Activated CD4-positive, alpha-beta T cell treated with anti-CD3 and anti-CD28 coated beads for 48 hours (primary cell): ENCODE measurements at regions not wholly inside any gene's neighbourhood (a gene's known extent, or its start where the extent isn't known, plus 50 kb on each side); places are given as distances from the start of the nearest gene placed in this dataset.
"Not testable (repeated sequence)": the region's sequence is repeated elsewhere in the genome, so short reads cannot be mapped to it uniquely, and the experiment has no call there.

Source experiments
- DNase-seq: peaks from one replicate; pipeline ENCODE4 v3.0.0-alpha.2; 2020

DNA sequence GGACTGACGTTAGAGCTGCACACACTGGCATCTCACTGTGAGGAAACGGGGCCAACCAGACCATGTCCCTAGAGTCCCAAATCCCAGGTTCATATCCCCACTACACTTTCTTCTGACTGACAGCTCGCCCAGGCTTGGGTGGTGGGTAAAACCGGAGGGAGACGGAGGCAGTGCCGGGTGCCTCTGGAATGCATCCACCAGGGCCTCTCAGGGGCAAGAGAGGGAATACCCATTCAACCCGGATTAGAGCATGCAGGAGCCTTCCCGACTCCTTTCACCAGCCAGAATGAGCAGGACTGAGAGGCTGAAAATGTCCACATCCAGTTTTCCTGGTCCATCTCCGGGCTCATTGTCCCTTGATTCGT, 297.2 kb downstream of the ADGRD1 start:
- no peak for DNase-seq

- DNase-seq = no peak
Observed at GRCh38 chr12:131251336-131252101, 297.8 kb downstream of the ADGRD1 start.

- no peak for DNase-seq
Observed at GRCh38 chr12:131253376-131254026, 299.8 kb downstream of the ADGRD1 start.

DNA sequence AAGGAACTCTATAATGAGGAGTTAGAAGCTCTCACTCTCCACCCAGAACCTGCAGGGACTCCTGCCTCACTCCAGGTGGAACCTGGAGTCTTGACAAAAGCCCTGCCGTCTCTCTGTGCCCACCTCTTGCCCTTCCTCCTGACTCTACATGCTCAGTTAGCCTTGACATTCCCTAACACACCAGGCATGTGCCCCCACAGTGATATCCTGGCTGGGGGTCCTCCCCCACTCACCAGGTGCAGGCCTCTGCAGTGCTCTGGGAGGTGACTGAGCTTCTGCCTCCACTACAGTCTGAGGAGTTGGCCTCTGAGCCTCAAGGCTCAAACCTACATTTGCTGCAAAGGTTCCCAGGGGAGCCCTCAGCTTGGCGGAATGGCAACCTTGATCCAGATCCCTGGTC, 300.7 kb downstream of the ADGRD1 start:
- DNase-seq = no peak

DNA sequence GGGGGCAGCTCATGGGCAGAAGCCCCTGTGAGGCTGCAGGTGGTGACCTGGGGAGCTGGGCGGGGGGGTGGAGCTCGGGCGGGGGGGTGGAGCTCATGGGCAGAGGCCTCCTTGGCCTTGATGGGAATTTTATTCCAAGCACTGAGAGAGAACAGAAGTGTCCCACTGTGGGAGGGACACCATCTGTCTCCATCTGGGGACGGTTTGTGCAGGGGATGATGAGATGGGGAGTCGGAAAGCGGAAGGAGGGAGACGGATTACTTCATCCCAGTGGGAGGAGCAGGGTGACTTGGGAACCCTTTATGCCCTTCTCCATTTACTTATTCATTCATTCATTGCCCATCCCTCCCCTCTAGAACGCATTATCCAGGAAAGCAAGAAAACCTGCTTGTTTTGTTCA, 304.7 kb downstream of the ADGRD1 start:
- DNase-seq = no peak

DNA sequence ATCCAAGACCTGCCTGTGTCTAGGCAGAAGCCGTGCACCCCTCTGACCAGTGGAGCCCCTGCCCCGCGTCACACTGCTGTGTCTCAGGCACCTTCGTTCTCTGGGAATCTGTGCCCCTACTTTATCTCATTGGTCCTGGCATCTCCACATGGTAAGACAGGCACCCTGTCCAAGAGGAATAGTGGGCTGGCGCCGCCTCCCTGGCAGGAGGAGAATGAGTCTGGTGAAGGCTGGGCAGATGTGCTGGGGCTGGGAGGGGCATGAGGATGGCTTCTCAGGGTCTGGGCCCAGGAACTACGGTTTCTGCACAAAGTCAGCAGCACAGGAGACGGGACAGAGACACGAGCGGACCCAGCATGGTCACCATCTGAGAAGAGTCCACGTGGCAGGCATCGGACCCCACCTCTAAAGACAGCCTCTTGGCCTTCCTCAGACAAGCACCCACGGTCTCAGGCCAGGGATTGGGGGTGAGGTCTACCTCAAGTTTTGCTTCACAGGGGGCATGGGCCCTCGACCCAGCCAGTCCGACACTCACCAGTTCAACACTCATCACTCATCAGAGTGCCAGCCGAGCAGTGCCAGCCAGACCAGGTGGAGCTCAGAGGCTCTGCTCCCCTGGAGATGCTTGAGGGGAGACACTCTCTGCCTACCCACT, 306.7 kb downstream of the ADGRD1 start:
- no peak for DNase-seq

DNA sequence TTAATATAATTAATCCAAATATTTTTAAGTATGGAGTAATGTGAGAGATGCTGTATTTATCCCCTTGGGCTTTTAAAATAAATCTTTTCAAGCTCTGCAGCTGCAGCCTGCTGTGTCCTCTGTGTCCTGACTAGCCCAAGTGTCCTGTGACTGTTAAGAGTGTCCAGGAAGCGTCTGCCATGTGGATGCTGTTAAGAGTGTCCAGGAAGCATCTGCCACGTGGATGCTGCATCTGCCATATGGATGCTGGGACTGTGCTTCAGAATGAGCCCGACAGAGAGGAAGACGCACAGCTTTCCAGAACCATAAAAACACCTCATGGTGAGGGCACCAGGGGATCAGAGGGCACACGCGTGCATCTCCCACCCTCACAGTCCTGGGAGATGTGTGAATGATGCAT, 307.2 kb downstream of the ADGRD1 start:
- DNase-seq = no peak

GRCh38 chr12:131261906-131262305, 308.2 kb downstream of the ADGRD1 start:
- DNase-seq = no peak

DNA sequence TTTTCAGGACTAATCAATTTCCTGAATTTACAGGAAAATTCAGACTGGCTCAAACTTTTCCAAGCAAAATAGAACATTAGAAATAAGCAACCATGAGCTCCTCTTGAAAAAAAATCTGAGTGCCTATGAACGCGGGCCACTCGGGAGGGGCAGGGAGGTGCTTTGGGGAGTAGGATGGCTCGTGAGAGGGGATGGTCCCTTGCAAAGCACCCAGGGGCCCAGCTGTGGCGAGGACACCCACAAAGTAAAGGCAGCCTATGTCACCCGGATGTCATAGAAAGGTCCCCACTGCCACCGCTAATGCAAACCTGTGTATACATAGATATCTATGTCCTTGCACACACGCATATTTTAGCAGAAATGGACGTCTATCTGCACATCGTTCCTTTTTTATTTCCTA, 309.9 kb downstream of the ADGRD1 start:
- no peak for DNase-seq

DNA sequence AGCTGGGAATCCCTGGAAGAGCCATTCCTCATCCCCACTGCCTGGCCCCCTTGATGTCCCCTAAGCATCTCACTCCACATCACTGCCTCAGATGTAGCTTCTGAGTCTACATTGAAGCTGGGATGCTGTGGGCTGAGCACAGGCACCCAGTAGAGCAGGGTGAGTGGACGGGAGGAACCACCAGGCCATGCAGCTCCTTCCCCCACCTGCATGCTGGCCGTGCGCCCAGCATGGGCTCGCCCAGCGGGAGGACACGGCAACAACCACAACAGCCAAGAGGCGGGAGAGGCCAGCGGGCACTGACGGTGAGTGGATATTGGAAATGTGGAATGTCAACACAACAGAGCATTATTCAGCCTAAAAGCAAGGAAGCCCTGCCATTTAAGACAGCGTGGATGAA, 310.9 kb downstream of the ADGRD1 start:
- DNase-seq = no peak

- DNase-seq = no peak
Observed at GRCh38 chr12:131266591-131267467, 313.1 kb downstream of the ADGRD1 start.

DNA sequence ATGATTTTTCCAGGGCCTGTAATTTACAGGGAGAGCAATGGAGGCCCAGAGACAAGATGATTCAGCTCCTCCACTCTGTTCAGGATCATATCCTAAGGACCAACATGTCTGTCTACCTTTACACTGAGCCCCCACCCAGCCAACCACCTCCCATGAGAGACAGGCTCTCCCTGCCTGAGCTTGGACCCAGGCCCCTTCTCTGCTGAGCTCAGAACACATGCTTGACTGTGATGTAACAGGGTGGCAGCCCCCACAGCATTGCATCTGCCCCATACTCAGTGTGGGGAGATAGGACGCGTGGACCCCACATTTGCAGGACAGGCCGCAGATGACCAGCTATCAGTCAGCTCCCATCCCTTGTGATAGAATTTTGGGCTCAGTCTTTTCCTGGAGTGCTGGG, 313.9 kb downstream of the ADGRD1 start:
- DNase-seq = no peak

- DNase-seq = not testable (repeated sequence)
Observed at GRCh38 chr12:131268123-131268522, 314.4 kb downstream of the ADGRD1 start.

DNA sequence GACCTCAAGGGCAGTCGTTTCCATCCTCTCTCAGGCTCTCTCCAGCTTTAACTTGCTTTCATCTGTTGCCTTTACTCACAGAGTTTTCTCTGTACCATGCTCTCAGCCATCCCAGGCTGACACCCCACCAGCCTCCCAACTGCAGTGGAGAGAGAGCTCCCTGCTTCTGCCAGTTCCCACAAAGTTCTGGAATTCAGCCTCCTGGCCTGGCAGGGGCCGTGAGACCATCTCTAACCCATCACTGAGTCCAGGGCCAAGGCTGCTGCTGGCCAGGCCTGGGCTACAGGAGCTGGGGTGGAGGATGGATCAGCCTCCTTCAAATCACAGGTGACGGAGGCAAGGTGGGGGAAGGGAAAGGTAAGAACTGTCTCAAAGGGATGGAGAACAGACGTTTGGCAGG, 314.9 kb downstream of the ADGRD1 start:
- DNase-seq = not testable (repeated sequence)

GRCh38 chr12:131269551-131269950, 315.8 kb downstream of the ADGRD1 start:
- DNase-seq = no peak

- not testable (repeated sequence) for DNase-seq
Observed at GRCh38 chr12:131269977-131270376, 316.3 kb downstream of the ADGRD1 start.

- DNase-seq = no peak
Observed at GRCh38 chr12:131271724-131272123, 318.0 kb downstream of the ADGRD1 start.

DNA sequence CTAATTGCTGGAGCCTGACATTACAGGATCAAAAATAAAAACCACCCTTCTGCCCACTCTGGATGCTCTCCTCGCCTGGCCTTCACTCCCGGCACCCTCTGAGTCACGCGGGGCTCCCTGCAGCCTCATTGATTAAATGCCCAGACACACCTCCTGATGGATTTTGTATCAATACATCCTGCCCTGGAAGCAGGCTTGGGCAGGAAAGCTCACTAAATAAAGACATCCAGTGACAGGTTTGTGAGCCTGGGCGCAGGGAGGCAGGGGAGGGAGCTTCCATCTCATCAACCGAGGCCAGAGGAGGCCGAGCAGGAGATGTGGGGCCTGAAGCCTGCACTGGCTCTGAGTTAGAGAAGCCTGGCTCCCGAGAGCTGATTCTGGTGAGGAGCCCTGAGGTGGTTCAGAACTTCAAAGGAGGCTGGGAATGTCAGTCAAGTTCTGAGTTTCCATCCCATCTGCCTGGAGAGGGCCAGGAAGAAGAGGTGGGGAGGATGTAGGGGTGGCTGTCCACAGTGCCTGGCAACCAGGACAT, 318.6 kb downstream of the ADGRD1 start:
- DNase-seq = not testable (repeated sequence)

DNA sequence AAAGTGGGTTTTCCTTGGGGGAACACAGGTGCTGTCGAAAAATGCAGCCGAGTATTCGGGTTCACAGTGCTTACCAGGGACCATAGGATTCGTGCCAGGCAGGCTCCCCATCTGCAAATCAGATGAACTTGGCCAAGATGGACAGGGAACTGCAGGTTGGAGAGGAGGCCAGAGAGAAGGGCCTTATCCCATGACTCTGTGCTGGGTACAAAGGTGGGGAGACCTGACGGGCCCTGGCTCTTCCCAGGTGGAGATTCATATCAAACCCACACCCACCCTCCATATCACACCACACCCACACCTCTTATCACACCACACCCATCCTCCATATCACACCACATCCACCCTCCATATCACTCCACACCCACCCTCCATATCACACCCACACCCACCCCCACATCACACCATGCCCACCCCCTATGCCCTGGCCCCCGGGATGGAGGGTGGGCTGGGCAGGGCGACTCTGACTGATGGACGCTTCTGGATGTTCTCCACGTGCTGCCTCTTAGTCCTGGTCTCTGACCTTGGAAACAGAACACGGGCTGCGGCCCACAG, 319.7 kb downstream of the ADGRD1 start:
- no peak for DNase-seq

- no peak for DNase-seq
Observed at GRCh38 chr12:131274061-131274460, 320.4 kb downstream of the ADGRD1 start.

DNA sequence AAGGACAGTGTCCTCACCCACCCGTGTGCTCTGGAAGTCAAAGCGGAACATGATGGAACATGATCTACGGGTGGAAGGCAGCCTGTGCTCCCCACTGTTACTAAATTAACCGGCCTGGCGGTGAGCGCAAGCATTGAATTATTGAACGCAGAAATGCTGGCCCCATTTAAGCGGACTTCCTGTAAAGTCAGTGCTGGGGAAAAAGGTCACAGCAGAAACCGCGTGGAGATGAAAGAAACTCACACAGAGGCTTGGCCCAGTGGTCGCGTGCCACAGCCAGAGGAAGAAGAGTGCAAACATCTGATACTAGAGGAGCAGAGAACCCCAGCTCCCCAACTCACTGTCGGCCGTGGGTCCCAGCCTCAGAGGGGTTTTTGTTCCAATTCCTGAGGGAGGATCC, 321.2 kb downstream of the ADGRD1 start:
- DNase-seq = no peak

DNA sequence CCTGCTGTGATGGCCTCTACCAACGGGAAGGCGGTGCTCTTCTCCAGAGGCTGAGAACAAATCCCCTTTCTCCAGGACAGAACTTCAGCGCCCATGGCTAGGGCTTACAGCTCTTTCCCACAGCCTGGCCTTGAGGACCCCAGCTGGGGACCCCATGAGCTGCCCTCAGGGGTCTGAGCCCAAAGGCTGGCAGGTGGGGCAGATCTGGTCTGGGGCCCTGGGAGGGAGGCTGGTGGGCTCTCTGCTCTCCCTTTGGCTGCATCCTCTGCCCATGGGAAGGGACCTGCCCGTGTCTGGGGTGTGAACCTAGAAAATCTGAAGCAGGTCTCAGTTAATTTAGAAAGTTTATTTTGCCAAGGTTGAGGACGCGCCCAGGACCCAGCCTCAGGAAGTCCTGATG, 322.1 kb downstream of the ADGRD1 start:
- DNase-seq = no peak
